Tibial artery (tissue), 4 donors: ENCODE measurements at regions not wholly inside any gene's neighbourhood (a gene's known extent, or its start where the extent isn't known, plus 50 kb on each side); places are given as distances from the start of the nearest gene placed in this dataset.

Experiments used
- DNase-seq, 2 donors: peaks; one replicate each; pipeline ENCODE4 v3.0.0-alpha.2; 2019
- H3K27ac ChIP-seq, 2 donors: fragments of 200-600 bp; sonication (generic) in 1 of 2; 1 replicate in 1 of 2; 2 replicates in 1 of 2; pipeline ENCODE4 v1.5.1; 2018 to 2019; ENCODE audit warnings: mild to moderate bottlenecking in 1 of 2
- H3K27me3 ChIP-seq, 2 donors: fragments of 200-600 bp; sonication (generic) in 1 of 2; one replicate each; pipeline versions ENCODE4 v1.5.1 to v1.6.0; 2016 to 2019
- H3K36me3 ChIP-seq, 3 donors: fragments of 200-600 bp; sonication (generic) in 2 of 3; one replicate each; pipeline ENCODE4 v1.5.1; 2016 to 2019; ENCODE audit warnings: mild to moderate bottlenecking in 2 of 3
- H3K4me1 ChIP-seq, 4 donors: fragments of 200-600 bp; sonication (generic) in 2 of 4; 1 replicate in 3 of 4; 2 replicates in 1 of 4; pipeline ENCODE4 v1.5.1; 2016 to 2019
- H3K4me3 ChIP-seq, 2 donors: fragments of 200-600 bp; sonication (generic) in 1 of 2; 1 replicate in 1 of 2; 2 replicates in 1 of 2; pipeline ENCODE4 v1.5.1; 2018 to 2019; ENCODE audit warnings: mild to moderate bottlenecking in 2 of 2
- H3K9me3 ChIP-seq, 3 donors: fragments of 200-600 bp; sonication (generic) in 1 of 3; one replicate each; pipeline ENCODE4 v1.5.1; 2016 to 2019
- intact Hi-C: fragments of 100-400 bp; cut with DNase I; formaldehyde crosslinking; loops from one replicate; pipeline ENCODE4 v1.15.0; 2023; ENCODE audit warnings: low total_unique reads
- TF ChIP-seq, protein P1 (sequence below), 2 experiments: fragments of 200-600 bp in 1 of 2; fragments of 450-650 bp in 1 of 2; IDR thresholded peaks; one replicate each; pipeline ENCODE4 v1.5.1; 2017 to 2019; ENCODE audit warnings: antibody characterized with exemption in 2 of 2, mild to moderate bottlenecking in 1 of 2, moderate library complexity in 1 of 2

DNA sequence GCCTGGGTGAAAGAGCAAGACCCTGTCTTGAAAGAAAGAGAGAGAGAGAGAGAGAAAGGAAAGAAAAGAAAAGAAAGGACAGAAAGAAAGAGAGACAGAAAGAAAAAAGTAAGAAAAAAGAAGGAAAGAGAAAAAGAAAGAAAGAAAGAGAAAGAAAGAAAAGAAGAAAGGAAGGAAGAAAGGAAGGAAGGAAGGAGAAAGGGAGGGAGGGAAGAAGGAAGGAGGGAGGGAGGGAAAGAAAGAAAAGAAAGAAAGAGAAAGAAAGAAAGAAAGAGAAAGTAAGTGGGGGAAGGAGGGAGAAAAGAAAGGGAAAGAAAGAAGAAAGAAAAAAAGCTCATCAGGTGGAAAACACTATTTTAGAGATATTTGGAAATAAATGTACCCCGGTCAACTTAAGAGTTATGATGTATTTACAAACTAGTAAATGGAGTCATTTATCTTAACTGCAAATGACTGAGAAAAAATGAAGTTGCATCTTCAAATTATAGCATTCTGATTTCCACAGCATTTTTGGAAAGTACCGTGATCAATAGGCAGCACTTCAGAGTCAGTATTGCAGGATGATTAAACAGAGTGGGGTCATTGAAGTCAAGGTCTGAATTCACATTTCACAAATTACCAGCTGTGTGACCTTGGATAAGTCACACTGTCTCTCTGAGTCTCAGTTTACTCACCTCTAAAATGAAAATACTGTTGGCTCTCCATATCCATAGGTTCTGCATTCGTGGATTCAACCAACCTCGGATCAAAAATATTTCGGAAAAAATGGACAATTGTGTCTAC is 64.1 kb upstream of the SMAD1 start:
- Histone ChIP-seq H3K36me3 (no peaks in the 10 kb centered on the region), H3K4me1 (no peaks in the 10 kb centered on the region), H3K27me3 (no peaks in the 10 kb centered on the region), H3K27ac (no peak overlapping the region), H3K4me3 (no peak overlapping the region), H3K9me3 (no peaks in the 10 kb centered on the region)
- TF ChIP-seq, protein P1, sequence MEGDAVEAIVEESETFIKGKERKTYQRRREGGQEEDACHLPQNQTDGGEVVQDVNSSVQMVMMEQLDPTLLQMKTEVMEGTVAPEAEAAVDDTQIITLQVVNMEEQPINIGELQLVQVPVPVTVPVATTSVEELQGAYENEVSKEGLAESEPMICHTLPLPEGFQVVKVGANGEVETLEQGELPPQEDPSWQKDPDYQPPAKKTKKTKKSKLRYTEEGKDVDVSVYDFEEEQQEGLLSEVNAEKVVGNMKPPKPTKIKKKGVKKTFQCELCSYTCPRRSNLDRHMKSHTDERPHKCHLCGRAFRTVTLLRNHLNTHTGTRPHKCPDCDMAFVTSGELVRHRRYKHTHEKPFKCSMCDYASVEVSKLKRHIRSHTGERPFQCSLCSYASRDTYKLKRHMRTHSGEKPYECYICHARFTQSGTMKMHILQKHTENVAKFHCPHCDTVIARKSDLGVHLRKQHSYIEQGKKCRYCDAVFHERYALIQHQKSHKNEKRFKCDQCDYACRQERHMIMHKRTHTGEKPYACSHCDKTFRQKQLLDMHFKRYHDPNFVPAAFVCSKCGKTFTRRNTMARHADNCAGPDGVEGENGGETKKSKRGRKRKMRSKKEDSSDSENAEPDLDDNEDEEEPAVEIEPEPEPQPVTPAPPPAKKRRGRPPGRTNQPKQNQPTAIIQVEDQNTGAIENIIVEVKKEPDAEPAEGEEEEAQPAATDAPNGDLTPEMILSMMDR (IDR thresholded peaks at IDR 0.05): no peak
- no peak for DNase-seq
- intact Hi-C loops: no loop called here

DNA sequence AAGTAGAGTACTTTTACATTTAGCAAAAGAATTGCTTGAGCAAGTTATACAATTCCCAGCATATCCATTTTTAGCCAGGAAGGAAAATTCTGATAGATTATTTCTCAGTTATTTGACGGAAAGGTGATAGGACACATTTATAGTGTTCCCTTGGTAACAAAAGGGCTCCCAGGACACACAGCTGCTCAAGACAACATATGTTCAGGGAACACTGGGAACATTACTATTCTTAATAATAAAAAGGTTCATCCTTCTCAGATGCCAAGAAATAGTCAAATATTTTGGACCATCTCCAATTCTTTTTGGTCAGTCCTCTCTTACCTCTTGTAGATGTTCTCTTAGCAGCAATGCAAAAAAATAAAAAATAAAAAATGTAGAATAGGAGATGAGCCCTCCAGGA is 66.8 kb upstream of the SMAD1 start:
- no peak for DNase-seq
- Histone ChIP-seq H3K36me3 (no peaks in the 10 kb centered on the region), H3K4me1 (no peaks in the 10 kb centered on the region), H3K27ac (no peak overlapping the region), H3K27me3 (no peaks in the 10 kb centered on the region), H3K4me3 (no peak overlapping the region), H3K9me3 (no peaks in the 10 kb centered on the region)
- intact Hi-C loops: no loop called here
- TF ChIP-seq, protein P1 (IDR thresholded peaks at IDR 0.05): no peak

DNA sequence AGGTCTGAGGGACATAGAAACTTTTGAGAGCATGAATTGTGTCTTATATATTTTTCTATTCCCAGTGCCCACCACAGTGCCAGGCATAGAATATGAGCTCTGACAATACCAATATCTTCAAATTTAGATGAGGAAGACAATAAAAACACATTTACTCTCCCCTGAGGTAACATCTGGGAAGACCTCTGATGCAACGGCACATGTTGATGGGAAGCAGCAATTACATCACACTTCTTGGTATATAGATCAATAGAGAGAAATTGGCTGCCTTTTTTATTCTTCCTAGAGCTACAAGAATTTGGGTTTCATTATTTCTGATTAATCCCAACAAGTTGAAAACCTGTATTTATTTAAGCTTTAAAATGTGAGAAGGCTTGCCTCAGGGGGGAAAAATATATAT is 67.4 kb upstream of the SMAD1 start:
- Histone ChIP-seq H3K9me3 (no peaks in the 10 kb centered on the region), H3K36me3 (no peaks in the 10 kb centered on the region), H3K27ac (no peak overlapping the region), H3K27me3 (no peaks in the 10 kb centered on the region), H3K4me3 (no peak overlapping the region), H3K4me1 (no peaks in the 10 kb centered on the region)
- no peak for DNase-seq
- intact Hi-C loops: no loop called here
- TF ChIP-seq, protein P1 (IDR thresholded peaks at IDR 0.05): no peak

DNA sequence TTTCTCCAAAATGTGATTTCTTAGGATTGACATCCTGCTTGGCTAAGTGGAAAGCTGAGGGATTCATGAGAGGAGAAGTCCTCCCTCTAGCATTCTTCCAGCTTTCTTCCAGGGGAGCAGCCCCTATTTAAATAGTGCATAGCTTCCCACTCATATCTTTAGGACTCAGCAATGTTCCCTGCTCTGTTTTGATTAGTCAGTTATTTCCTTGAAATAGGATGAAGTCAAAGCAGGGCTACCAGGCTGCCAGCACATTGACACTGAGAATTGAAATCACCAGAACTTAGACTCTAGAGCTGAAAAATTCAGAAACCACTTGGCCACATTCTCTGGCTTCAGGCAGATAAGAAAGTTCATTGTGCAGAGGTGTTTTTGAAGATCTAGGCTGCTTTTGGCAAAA is 74.7 kb upstream of the SMAD1 start:
- DNase-seq: no peak
- no peak overlapping the region for H3K27ac ChIP-seq
- TF ChIP-seq, protein P1 (IDR thresholded peaks at IDR 0.05): no peak
- H3K36me3 ChIP-seq: no peaks in the 10 kb centered on the region
- intact Hi-C loops: no loop called here
- no peaks in the 10 kb centered on the region for H3K9me3 ChIP-seq
- H3K27me3 ChIP-seq: no peaks in the 10 kb centered on the region
- no peak overlapping the region for H3K4me3 ChIP-seq
- H3K4me1 ChIP-seq: no peaks in the 10 kb centered on the region

DNA sequence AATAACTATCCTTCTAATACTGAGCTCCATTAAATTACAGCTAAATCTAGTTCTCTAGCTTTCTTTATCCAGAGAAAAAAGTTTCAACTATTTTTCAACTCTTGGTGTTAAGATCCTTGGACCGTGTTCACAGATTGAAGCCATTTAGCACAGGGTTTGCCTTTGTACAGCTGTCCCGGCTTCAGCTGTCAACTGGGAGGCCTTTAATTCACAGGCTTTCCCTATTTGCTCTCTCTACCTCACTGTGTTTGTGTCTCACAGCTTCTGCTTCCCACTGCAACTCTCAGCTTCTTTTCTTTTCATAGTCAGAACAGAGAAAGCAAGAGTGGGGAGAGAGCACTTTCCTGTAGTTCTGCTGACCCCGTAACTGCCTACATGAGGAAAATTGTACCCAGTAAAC is 76.9 kb upstream of the SMAD1 start:
- intact Hi-C loops: no loop called here
- H3K9me3 ChIP-seq: no peaks in the 10 kb centered on the region
- no peaks in the 10 kb centered on the region for H3K36me3 ChIP-seq
- H3K27ac ChIP-seq: no peak overlapping the region
- no peaks in the 10 kb centered on the region for H3K27me3 ChIP-seq
- H3K4me3 ChIP-seq: no peak overlapping the region
- no peak for DNase-seq
- no peaks in the 10 kb centered on the region for H3K4me1 ChIP-seq
- TF ChIP-seq, protein P1 (IDR thresholded peaks at IDR 0.05): no peak
